Kidney (tissue), 13 donors: ENCODE measurements at regions not wholly inside any gene's neighbourhood (a gene's known extent, or its start where the extent isn't known, plus 50 kb on each side); places are given as distances from the start of the nearest gene placed in this dataset.

ENCODE experiments used
- DNase-seq, 5 donors: peaks; one replicate each; pipeline ENCODE4 v3.0.0-alpha.2; 2013 to 2020
- FAIRE-seq: peaks from 2 replicates; lab custom pipeline; 2012; peaks lifted over from hg19 to GRCh38; lab: Jason Lieb, UNC
- H3K27ac ChIP-seq, 2 donors: one replicate each; pipeline ENCODE4 v1.7.0; 2013; ENCODE audit warnings: low read depth in 2 of 2, low read length in 2 of 2, inconsistent platforms in 1 of 2
- H3K27me3 ChIP-seq: one replicate; pipeline ENCODE4 v1.7.1; 2013; ENCODE audit warnings: low read length, inconsistent platforms; ENCODE audit not compliant: control insufficient read depth, insufficient read depth
- H3K36me3 ChIP-seq, 3 donors: one replicate each; pipeline versions ENCODE4 v1.7.0 to v1.7.1; 2013; ENCODE audit warnings: low read length in 3 of 3, control low read depth in 1 of 3, inconsistent platforms in 1 of 3; ENCODE audit not compliant: insufficient read depth in 3 of 3, control insufficient read depth in 2 of 3
- H3K4me1 ChIP-seq, 3 donors: one replicate each; pipeline versions ENCODE4 v1.7.0 to v1.7.1; 2013; ENCODE audit warnings: low read length in 3 of 3, inconsistent platforms in 1 of 3, low read depth in 1 of 3; ENCODE audit not compliant: control insufficient read depth in 2 of 3, insufficient read depth in 2 of 3
- H3K4me3 ChIP-seq, 3 donors: one replicate each; pipeline versions ENCODE4 v1.7.0 to v1.8.1; 2013; ENCODE audit warnings: low read length in 3 of 3, control low read depth in 1 of 3, inconsistent platforms in 1 of 3
- H3K9ac ChIP-seq, 3 donors: one replicate each; pipeline versions ENCODE4 v1.7.0 to v1.7.1; 2013; ENCODE audit warnings: low read length in 3 of 3, control low read depth in 1 of 3, inconsistent platforms in 1 of 3
- H3K9me3 ChIP-seq, 3 donors: one replicate each; pipeline versions ENCODE4 v1.7.0 to v1.7.1; 2013; ENCODE audit warnings: low read length in 3 of 3, control low read depth in 1 of 3, inconsistent platforms in 1 of 3; ENCODE audit not compliant: control insufficient read depth in 2 of 3, insufficient read depth in 1 of 3
- intact Hi-C: fragments of 100-400 bp; cut with DNase I; formaldehyde crosslinking; loops from one replicate; pipeline ENCODE4 v1.11.1; 2022
- TF ChIP-seq, protein P1 (sequence below): IDR thresholded peaks from 3 replicates; pipeline ENCODE4 v1.5.1; 2012; ENCODE audit warnings: mild to moderate bottlenecking, moderate library complexity, borderline replicate concordance; ENCODE audit not compliant: insufficient read depth; ENCODE audit errors: extremely low read depth
- donor health status: control.
- donor health status: control.
- donor health status: control.
- donor health status: control.
- donor health status: control.
- donor health status: DM: yes; HTN: yes; CAD: no.
- donor health status: Normal renal cell carcinoma (clear cell type).

DNA sequence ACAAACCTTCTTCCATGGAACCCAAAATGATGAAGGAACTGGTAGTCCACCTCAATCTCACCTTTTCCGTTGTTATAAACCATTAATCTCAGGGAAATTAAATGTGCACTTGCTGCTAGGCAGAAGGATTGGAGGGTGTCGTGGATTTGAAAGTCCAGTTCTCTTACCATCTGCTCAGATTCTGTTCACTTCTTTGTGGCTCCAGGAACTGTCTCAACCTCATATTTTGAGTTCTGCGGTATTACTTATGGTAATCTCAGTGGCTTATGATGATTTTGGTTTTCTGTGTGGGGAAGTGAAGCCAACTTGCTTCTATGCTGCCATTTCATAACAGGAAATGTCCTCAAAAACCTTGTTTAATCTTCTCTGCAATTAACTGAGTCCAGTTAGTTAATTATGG lies 136.4 kb downstream of the CDC14C start:
- DNase-seq (no peak), FAIRE-seq (no peak)
- TF ChIP-seq, protein P1, sequence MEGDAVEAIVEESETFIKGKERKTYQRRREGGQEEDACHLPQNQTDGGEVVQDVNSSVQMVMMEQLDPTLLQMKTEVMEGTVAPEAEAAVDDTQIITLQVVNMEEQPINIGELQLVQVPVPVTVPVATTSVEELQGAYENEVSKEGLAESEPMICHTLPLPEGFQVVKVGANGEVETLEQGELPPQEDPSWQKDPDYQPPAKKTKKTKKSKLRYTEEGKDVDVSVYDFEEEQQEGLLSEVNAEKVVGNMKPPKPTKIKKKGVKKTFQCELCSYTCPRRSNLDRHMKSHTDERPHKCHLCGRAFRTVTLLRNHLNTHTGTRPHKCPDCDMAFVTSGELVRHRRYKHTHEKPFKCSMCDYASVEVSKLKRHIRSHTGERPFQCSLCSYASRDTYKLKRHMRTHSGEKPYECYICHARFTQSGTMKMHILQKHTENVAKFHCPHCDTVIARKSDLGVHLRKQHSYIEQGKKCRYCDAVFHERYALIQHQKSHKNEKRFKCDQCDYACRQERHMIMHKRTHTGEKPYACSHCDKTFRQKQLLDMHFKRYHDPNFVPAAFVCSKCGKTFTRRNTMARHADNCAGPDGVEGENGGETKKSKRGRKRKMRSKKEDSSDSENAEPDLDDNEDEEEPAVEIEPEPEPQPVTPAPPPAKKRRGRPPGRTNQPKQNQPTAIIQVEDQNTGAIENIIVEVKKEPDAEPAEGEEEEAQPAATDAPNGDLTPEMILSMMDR, result no peak
- no peaks in the 10 kb centered on the region for H3K9me3 ChIP-seq
- no peaks in the 10 kb centered on the region for H3K4me1 ChIP-seq
- no peak overlapping the region for H3K27ac ChIP-seq
- no peak overlapping the region for H3K9ac ChIP-seq
- no peaks in the 10 kb centered on the region for H3K27me3 ChIP-seq
- H3K36me3 ChIP-seq, result no peaks in the 10 kb centered on the region
- intact Hi-C loops, result no loop called here
- no peak overlapping the region for H3K4me3 ChIP-seq

GRCh38 chr7:49074538-49074937 lies 150.2 kb downstream of the CDC14C start:
- no peaks in the 10 kb centered on the region for H3K27me3 ChIP-seq

GRCh38 chr7:49080896-49081475 lies 156.6 kb downstream of the CDC14C start:
- no peaks in the 10 kb centered on the region for H3K9me3 ChIP-seq
- intact Hi-C loops, result no loop called here
- H3K27me3 ChIP-seq, result no peaks in the 10 kb centered on the region
- DNase-seq, result no peak
- no peak overlapping the region for H3K4me3 ChIP-seq
- no peak for FAIRE-seq
- H3K9ac ChIP-seq, result no peak overlapping the region
- no peak overlapping the region for H3K27ac ChIP-seq
- H3K4me1 ChIP-seq, result no peaks in the 10 kb centered on the region
- no peaks in the 10 kb centered on the region for H3K36me3 ChIP-seq
- TF ChIP-seq, protein P1, result no peak

More at GRCh38 chr7:49074538-49074937, 150.2 kb downstream of the CDC14C start:
- no peaks in the 10 kb centered on the region for H3K9me3 ChIP-seq
- no peak for FAIRE-seq
- no peak overlapping the region for H3K4me3 ChIP-seq
- DNase-seq, result no peak
- no peaks in the 10 kb centered on the region for H3K4me1 ChIP-seq
- intact Hi-C loops, result no loop called here
- no peaks in the 10 kb centered on the region for H3K36me3 ChIP-seq
- H3K27ac ChIP-seq, result no peak overlapping the region
- TF ChIP-seq, protein P1, result no peak
- H3K9ac ChIP-seq, result no peak overlapping the region

- Histone ChIP-seq H3K36me3 (no peaks in the 10 kb centered on the region), H3K4me3 (no peak overlapping the region), H3K27ac (no peak overlapping the region), H3K9ac (no peak overlapping the region), H3K4me1 (no peaks in the 10 kb centered on the region), H3K27me3 (no peaks in the 10 kb centered on the region), H3K9me3 (no peaks in the 10 kb centered on the region)
- intact Hi-C loops, result no loop called here
- FAIRE-seq (no peak), DNase-seq (no peak)
- TF ChIP-seq, protein P1, result no peak
Observed at GRCh38 chr7:49088017-49088416, 163.7 kb downstream of the CDC14C start.
